NB4 (cell line): ENCODE measurements at regions not wholly inside any gene's neighbourhood (a gene's known extent, or its start where the extent isn't known, plus 50 kb on each side); places are given as distances from the start of the nearest gene placed in this dataset.
"Not testable (repeated sequence)": the region's sequence is repeated elsewhere in the genome, so short reads cannot be mapped to it uniquely, and the experiment has no call there.

Experiments used
- DNase-seq: peaks from one replicate; pipeline ENCODE4 v3.0.0; 2010; ENCODE audit warnings: low read depth
- H3K4me3 ChIP-seq: one replicate; pipeline ENCODE4 v1.5.1; 2011; ENCODE audit warnings: mild to moderate bottlenecking, low read depth, low read length, moderate library complexity
- MYC ChIP-seq: IDR thresholded peaks from 2 replicates; pipeline ENCODE4 v1.6.1; 2011; ENCODE audit warnings: low read depth, low read length
- POLR2A ChIP-seq: IDR thresholded peaks from 2 replicates; pipeline ENCODE4 v1.6.1; 2011; ENCODE audit warnings: mild to moderate bottlenecking; ENCODE audit not compliant: insufficient read length; ENCODE audit errors: extremely low read depth
- TF ChIP-seq, protein P1 (sequence below): IDR thresholded peaks from 2 replicates; pipeline ENCODE4 v1.6.1; 2011; ENCODE audit warnings: low read depth, low read length
- TF ChIP-seq, protein P2 (sequence below): IDR thresholded peaks from one replicate; pipeline ENCODE4 v1.5.1; 2012; ENCODE audit warnings: low read depth, low read length

- H3K4me3 ChIP-seq, result no peak overlapping the region
- DNase-seq, result no peak
- TF ChIP-seq POLR2A, result no peak
- TF ChIP-seq, protein P1, sequence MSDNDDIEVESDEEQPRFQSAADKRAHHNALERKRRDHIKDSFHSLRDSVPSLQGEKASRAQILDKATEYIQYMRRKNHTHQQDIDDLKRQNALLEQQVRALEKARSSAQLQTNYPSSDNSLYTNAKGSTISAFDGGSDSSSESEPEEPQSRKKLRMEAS, result no peak
- TF ChIP-seq MYC, result no peak
- TF ChIP-seq, protein P2, sequence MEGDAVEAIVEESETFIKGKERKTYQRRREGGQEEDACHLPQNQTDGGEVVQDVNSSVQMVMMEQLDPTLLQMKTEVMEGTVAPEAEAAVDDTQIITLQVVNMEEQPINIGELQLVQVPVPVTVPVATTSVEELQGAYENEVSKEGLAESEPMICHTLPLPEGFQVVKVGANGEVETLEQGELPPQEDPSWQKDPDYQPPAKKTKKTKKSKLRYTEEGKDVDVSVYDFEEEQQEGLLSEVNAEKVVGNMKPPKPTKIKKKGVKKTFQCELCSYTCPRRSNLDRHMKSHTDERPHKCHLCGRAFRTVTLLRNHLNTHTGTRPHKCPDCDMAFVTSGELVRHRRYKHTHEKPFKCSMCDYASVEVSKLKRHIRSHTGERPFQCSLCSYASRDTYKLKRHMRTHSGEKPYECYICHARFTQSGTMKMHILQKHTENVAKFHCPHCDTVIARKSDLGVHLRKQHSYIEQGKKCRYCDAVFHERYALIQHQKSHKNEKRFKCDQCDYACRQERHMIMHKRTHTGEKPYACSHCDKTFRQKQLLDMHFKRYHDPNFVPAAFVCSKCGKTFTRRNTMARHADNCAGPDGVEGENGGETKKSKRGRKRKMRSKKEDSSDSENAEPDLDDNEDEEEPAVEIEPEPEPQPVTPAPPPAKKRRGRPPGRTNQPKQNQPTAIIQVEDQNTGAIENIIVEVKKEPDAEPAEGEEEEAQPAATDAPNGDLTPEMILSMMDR, result no peak
Observed at GRCh38 chr3:106458952-106459351, 590.1 kb upstream of the CBLB start.

GRCh38 chr3:106466881-106467280, 598.1 kb upstream of the CBLB start:
- no peak for DNase-seq
- TF ChIP-seq MYC (no peak), POLR2A (no peak)
- TF ChIP-seq, protein P2, result no peak
- TF ChIP-seq, protein P1, result no peak
- H3K4me3 ChIP-seq, result no peak overlapping the region

DNA sequence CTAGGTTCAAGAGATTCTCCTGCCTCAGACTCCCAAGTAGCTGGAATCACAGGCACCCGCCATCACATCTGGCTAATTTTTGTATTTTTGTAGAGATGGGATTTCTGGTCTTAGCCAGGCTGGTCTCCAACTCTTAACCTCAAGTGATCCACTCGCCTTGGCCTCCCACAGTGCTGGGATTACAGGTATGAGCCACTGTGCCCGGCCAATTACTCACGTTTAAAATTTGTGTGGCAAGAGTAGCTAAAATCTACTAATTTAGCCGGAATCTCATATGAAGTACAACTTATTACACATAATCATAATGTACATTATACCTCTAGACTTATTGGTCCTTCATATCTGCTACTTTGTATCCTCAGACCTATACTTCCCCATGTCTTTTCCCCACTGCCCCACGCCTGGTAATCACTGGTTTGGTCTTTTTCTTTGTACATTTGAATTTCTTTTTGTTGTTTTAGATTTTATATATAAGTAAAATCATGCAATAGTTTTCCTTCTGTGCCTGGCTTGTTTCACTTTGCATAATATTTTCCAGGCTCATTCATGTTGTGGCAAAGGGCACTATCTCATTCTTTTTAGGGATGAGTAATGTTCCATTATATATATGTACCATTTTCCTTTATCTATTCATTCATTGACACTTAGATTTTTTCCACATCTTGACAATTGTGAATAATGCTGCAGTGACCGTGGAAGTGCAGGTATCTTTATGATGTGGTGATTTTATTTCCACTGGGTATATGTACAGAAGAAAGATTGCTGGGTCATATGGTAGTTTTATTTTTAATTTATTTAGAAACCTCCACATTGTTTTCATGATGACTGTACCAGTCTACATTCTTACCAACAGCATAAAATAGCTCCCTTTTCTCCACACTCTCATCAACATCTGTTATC, 605.0 kb upstream of the CBLB start:
- DNase-seq, result no peak

DNA sequence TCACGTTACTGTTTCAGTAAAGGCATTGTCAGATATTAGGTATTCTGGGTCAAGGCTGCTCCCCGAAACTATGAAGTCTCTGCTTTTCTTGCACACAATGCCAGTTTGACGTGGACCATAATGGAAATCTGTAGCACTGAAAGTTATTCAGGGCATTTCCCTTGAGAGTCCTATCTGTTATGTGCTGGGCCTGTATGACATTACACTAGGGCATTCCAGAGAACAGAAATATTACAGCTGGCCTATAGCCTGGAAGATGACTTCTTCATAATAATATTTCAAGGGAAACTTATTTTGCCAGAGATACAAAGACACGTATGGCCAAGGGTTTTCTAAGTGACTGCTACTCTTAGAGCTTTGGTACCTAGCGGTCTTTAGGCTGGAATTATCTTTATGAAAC, 613.6 kb upstream of the CBLB start:
- no peak for DNase-seq
- no peak overlapping the region for H3K4me3 ChIP-seq
- TF ChIP-seq, protein P1, result no peak
- TF ChIP-seq, protein P2, result no peak
- TF ChIP-seq MYC (no peak), POLR2A (no peak)

More for the DNA sequence above, 605.0 kb upstream of the CBLB start:
- H3K4me3 ChIP-seq, result no peak overlapping the region
- TF ChIP-seq, protein P1, result no peak

DNA sequence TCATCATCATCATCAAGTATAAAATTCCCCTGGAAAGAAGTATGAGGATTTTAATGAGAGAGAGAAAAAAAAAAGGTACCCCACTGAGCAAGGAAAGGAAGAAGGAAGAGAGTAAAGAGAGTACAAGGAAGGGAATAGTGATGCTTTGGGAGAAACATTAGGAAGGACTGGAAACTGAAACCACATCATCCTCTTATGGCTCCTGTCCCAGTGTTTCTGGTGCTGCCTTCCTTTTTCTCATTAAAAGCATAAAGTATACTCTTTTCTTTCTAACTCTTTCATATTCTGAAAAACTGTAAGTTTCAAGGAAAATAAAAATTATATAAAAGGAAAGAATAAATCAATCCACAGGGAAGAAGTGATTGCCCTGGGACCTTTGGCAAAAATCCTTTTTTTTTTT, 616.4 kb upstream of the CBLB start:
- no peak for TF ChIP-seq MYC
- TF ChIP-seq, protein P2, result no peak
- TF ChIP-seq, protein P1, result no peak
- TF ChIP-seq POLR2A, result no peak
- DNase-seq, result no peak
- H3K4me3 ChIP-seq, result no peak overlapping the region

DNA sequence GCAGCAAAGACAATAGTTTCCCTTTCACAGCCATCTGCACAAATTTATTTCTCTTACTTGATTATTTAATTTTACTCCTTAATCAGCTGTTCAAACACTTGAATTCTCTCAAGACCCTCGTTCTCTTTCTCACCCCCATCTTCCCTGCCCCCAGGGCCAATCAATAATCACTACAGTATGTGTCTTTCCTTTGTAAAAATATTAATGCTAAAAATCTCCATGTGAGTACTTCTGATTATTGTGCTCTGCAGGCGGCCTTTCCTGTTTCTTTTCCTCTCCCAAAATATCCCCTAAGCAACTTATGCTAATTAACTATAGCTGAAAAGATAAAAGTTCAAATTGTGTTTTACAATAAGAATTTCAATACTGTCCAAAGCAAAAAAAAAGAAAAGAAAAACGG, 617.0 kb upstream of the CBLB start:
- no peak for DNase-seq
- TF ChIP-seq, protein P2, result no peak
- TF ChIP-seq, protein P1, result no peak
- TF ChIP-seq POLR2A (no peak), MYC (no peak)
- no peak overlapping the region for H3K4me3 ChIP-seq

GRCh38 chr3:106486945-106487639, 618.3 kb upstream of the CBLB start:
- DNase-seq, H3K4me3 ChIP-seq: not testable (repeated sequence)
